Stimulated activated CD8-positive, alpha-beta memory T cell treated with anti-CD3 and anti-CD28 coated beads, Interleukin-4, amount 100 ng/mL, for 4 hours (primary cell): ENCODE measurements at regions not wholly inside any gene's neighbourhood (a gene's known extent, or its start where the extent isn't known, plus 50 kb on each side); places are given as distances from the start of the nearest gene placed in this dataset.
A peak's percentile ranks its signal among the peaks of the same experiment; 100 is the strongest.

Experiments used
- DNase-seq, 2 donors: peaks; one replicate each; pipeline ENCODE4 v3.0.0-alpha.2; 2020; ENCODE audit warnings: low read depth in 2 of 2, low spot score in 1 of 2

DNA sequence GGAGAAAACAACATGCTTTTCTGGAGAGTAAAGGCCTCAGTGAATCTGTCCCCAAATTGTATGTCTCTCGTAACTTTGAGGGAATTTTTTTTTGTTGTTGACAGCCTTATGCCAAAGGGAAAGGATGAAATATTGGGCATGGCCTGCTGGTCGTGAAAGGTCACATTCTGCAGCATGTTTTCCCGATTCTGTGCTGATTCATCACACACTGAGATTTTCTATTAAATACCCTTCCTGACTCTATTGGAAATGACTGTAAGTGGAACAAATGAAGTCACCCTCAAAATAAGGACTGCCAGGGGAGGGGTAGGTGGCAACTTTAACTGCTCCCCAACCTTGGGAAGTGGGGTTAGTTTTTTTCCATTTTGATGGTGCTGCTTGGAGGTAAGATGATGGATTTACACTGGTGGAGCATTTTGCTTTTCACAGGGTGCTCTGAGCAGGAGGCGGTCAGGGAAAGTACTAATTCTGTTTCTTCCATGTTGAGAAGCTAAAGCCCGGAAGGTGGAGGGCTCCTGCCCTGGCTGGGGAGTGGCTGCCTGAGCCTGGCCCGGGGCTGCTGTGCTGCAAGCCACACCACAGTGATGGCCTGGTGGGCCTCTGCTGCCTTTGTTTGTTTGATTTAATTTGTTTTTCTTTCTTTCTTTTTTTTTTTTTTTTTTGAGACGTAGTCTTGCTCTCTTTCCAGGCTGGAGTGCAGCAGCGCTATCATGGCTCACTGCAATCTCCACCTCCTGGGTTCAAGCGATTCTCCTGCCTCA is 116.8 kb upstream of the SPATA13 start:
- DNase-seq = no peak

- DNase-seq = no peak
Observed at GRCh38 chr13:24045597-24045996, 114.9 kb upstream of the SPATA13 start.

- DNase-seq = no peak
Observed at GRCh38 chr13:24050292-24050711, 110.2 kb upstream of the SPATA13 start.

- no peak for DNase-seq
Observed at GRCh38 chr13:24050796-24051715, 109.5 kb upstream of the SPATA13 start.

DNA sequence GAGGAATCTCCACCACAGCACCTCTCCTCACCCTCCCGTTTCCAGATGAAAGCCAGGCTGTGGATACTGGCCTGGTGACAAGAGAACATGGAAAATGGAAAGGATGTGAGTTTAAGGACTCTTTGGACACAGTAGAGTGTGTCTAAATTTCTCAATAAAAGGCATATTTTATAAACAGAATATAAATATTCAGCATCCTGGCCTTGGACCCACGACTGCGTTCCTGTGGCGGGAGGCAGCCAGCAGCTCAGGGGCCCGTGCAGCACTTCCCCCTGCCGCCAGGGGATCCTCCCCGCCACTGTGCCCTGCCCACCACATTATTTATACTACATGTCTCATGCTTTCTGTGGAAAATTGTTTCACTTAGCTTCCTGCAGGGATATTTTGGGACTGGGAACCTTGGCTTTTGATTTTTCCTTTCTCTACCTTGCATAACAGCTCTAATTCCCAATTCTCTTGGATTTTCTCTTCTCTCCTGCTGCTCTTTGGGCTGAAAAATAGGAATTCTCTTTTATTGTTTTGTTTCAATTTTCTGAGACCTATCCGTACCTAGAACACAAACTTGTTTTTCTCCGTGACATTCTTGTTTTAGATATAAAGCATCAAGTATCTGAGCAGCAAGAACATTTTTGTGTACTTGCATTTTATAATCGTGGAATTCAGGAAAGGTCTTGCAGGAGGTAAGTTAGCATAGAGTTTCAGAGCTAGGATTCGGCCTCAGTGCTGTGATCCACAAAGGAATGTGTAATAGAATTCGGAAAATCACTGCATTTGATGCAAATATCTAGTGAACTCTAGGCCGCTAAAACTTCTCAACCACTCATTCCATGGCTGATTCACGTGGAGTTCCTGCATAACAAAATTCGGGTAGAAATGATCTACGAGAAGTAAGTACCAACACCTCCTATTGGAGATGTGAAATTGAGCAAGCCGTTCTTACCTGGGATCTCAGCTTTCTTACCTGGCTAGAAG is 107.7 kb upstream of the SPATA13 start:
- no peak for DNase-seq

DNA sequence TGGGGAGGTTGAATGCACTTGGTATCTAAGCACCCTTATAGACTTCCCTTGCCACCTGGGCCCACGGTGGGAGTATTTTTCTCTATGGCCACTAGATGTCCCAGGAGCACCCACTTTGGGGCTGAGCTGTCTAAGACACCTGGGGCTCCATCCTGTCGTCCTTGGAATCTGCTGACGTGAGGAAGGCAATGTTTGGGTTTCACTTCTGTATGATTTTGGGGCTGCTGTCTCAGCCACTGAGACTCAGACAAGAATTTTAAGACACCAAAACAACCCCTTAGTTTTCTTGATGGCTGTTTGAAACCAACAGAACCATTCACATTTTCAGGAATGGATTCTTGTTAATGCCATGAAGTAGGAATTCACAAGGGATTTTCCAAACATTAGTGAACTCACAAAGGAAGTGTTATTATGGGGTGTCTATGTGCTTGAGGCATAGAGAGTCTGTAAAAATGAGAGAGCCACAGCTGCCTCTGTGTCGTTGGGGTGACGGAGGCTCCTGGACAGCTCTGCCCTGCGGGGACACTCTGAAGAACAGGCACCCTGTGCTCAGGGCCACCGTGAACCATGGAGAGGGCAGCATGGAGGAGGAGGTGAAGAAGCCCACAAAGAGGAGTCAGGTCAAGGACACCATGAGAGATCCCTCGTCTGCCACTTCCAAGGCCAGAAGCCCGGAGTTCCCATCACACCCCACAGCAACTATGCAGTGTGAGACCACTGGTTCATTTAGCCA is 106.8 kb upstream of the SPATA13 start:
- peak; percentile 10 to 27 for DNase-seq

- no peak for DNase-seq
Observed at GRCh38 chr13:24056616-24057137, 103.8 kb upstream of the SPATA13 start.

DNA sequence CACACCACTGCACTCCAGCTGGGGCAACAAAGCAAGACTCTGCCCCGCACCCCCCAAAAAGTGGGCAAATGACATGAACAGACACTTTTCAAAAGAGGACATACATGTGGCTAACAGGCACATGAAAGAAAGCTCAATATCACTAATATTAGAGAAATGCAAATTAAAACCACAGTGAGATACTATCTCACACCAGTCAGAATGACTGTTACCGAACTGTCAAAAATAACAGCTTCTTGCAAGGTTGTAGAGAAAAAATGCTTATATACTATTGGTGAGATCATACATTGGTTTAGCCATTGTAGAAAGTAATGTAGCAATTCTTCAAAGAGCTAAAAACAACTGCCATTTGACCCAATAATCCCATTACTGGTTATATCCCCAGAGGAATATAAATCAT is 99.5 kb upstream of the SPATA13 start:
- no peak for DNase-seq

DNA sequence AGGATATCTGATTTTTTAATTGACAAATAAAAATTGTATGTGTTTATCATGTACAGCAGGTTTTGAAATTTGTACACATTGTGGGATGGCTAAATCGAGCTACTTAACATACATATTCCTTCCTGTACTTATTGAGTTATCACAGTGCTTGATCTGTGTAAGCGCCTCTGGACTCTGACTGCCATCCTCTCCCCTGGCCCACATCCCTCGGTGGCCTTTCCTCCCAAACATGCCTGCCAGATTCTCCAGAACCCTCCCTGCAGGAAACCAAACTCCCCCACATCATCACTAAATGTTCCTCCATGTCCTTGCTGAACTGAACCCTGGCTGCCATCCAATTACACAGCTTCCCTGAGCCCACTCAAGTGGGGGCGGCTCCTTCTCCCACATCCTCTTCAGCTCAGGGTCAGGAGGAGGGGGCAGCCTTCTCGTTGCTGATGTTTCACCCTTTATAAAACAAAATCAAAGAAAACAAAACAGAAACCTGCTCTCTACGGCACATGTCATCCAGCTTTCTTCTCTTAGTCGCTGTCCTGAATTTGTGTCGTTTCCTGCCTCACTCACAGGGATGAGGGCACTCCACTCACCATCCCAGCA is 97.1 kb upstream of the SPATA13 start:
- DNase-seq = no peak

DNA sequence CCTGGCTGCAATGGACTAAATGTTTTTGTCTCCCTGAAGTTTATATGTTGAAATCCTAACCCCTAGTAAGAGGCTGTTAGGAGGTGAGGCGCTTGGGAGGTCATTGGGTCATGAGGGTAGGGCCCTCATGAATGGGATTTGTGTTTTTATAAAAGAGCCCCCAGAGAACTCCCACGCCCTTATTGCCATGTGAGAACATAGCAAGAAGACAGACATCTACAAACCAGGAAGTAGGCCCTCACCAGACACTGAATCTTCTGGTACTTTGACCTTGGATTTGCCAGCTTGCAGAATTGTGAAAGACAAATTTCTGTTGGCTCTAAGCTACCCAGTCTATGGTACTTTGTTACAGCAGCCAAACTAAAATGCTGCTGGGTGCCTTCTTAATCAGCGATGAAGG is 96.1 kb upstream of the SPATA13 start:
- DNase-seq = no peak

DNA sequence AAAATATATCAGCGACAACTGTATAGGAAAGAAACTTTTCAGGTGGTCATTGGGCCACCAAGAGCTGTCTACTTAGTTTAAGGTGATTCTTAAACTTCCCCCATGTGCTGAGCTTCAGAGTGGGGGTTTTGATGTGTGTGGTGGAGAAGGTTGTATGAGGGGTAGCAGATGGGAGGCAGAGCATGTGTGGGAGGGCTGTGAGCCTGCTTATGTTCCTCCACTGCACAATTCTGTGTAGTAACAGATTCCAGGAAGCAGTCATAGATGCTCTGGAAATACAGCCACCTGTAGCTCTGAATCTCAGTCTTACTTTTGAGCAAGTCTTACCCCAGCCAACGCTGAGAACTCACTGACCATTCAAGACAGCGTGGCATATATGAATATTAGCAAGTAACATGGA is 95.3 kb upstream of the SPATA13 start:
- DNase-seq = no peak

DNA sequence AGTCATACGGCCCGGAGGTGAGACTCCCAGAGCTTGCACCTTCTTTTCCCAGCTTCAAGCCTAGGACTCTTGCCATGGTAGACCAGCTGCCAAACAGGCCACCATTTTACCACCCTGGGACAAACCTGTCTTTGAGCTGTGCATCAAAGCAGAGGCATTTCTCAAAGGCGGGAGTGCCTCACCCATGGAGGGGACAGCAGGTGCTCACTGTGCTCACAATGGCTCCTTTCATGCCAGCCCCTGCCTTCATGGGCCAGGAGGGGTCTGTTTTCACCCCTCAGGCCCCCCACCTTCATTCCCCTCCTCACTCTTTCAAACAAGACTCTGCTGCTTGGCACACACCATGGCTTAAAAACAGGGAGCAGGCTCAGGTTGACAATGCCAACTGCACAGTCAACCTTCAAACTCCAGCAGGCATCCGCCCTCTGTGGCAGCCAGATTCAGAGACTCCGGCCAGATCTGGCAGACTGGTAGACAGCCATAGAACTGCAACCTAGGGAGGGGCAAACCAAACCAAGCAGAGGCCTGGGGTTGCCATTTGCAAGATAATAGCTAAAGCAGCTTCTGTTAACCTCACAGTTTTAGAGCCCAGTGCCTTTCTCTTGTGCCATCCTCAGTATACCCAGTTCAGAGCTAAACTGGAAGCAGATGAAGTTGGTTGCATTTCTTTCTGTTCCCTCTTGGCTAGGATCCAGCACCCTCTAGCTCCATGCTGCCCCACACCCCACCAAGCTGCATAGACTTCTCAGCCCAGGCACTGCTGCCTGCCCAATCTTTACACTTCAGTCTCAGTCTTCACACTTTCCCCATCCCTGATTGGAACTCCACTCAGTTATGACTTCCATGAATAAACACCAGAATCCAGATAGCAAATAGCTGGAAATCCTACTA is 93.9 kb upstream of the SPATA13 start:
- no peak for DNase-seq

DNA sequence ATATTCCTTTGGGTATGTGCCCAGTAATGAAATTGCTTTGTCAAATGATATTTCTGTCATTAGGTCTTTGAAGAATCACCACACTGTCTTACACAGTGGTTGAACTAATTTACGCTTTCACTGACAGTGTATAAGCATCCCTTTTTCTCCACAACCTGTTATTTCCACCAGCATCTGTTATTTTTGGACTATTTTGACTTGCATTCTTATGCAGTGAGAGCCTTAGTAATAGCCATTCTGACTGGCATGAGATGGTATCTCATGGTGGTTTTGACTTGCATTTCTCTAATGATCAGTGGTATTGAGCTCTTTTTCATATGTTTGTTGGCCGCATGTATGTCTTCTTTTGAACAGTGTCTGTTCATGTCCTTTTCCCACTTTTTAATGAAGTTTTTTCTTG is 92.0 kb upstream of the SPATA13 start:
- DNase-seq = no peak

DNA sequence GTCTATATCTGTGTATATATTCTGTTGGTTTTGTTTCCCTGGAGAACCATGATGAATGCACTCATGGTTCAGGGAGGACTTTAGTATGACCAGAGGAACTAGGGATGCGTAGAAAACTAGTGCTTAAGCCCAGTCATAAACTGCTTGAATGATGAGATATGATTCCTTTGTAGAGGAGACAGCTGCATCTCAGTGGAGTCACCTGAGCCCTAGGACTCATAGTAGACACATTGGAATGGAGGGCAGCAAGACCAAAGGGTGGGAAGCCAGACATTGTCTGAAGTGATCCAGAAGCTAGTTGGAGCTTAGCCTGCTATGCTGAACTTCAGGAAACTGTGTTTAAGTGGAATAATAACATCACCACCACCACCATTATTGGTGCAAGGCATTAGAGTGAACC is 89.5 kb upstream of the SPATA13 start:
- DNase-seq = no peak

- no peak for DNase-seq
Observed at GRCh38 chr13:24071423-24072075, 89.0 kb upstream of the SPATA13 start.

DNA sequence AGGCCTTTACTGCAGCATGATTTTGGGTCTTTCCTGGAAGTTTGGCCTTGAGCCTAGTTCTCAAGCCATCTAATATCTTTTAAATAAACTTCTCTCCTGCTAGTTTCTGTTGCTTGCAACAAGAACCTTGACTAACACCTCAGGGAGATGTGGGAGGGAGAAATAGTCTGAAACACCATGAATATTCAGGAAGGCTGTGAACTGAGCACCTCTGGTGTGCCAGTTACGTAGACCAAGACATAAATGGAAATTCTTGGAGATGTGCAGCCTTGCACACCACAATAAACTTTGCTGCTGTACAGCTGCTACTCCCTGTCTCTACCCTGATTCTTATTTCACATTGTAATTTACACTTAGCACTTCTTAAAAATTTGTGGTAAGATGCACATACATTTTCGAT is 86.9 kb upstream of the SPATA13 start:
- DNase-seq = no peak

DNA sequence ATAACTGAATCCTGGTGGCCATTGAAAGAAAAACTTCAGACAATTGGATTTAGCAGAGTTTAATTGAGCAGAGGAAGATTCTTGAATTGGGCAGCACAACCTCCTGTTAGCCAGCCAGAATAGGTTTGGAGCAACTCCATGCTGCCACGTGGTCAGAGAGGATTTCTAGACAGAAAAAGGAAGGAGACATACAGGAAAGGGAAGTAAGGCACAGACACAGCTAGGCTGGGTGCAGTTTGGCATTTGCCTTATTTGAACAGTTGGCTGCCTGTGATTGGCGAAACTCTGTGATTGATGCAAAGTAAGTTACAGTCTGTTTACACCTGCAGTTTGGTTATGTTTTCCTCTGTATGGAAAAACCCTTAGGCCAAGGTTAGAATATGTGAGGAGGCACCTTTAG is 85.8 kb upstream of the SPATA13 start:
- no peak for DNase-seq
